ENCODE measurements at regions not wholly inside any gene's neighbourhood (a gene's known extent, or its start where the extent isn't known, plus 50 kb on each side); places are given as distances from the start of the nearest gene placed in this dataset.

DNA sequence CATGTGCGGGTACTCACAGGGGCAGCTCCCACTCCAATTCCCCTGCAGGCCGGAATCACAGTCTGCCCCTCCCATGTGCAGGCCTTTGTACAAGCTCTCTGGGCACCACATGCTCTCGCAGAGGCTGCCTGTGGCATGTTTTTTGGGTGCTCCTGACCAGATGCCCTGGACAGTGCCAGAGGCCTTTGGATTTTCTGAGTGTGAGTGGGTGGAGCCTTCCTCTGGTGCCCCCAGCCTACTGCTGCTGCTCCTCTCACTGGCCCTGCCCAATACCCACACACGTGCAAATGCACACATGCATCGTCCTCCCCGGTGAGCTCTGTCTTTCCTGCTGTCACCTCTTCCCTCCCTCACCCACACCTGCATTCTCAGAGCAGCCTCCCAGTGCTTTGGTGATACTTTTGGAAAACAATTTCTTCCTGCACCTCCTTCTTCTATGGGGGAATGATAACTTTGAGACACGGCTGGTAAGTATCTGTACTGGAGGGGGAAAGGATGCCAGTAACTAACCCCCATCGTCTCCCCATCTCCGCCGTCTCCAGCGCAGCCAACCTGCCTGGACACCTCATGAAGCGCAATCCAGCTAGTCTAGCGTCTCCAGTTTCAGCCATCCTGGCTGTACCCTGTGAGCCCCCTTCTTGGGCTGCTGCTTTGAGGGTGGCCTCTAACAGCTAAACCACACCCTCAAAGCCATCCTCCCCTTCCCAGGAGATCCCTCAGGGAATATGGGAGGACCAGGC is 229.4 kb upstream of the TOPAZ1 start:
- ATAC-seq (no peak), DNase-seq (no peak)
- H3K36me3 ChIP-seq: no peaks in the 10 kb centered on the region
- intact Hi-C loops (cut with DNase I): no loop called here
- no peak overlapping the region for H3K4me3 ChIP-seq
- TF ChIP-seq, protein P1, sequence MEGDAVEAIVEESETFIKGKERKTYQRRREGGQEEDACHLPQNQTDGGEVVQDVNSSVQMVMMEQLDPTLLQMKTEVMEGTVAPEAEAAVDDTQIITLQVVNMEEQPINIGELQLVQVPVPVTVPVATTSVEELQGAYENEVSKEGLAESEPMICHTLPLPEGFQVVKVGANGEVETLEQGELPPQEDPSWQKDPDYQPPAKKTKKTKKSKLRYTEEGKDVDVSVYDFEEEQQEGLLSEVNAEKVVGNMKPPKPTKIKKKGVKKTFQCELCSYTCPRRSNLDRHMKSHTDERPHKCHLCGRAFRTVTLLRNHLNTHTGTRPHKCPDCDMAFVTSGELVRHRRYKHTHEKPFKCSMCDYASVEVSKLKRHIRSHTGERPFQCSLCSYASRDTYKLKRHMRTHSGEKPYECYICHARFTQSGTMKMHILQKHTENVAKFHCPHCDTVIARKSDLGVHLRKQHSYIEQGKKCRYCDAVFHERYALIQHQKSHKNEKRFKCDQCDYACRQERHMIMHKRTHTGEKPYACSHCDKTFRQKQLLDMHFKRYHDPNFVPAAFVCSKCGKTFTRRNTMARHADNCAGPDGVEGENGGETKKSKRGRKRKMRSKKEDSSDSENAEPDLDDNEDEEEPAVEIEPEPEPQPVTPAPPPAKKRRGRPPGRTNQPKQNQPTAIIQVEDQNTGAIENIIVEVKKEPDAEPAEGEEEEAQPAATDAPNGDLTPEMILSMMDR (IDR thresholded peaks at IDR 0.05): no peak
- H3K27ac ChIP-seq: no peak overlapping the region
- H3K27me3 ChIP-seq (ENCODE audit: low read depth): peaks cover 12% of the 10 kb centered on the region
- H3K4me1 ChIP-seq: no peaks in the 10 kb centered on the region
- H3K9me3 ChIP-seq: no peaks in the 10 kb centered on the region

DNA sequence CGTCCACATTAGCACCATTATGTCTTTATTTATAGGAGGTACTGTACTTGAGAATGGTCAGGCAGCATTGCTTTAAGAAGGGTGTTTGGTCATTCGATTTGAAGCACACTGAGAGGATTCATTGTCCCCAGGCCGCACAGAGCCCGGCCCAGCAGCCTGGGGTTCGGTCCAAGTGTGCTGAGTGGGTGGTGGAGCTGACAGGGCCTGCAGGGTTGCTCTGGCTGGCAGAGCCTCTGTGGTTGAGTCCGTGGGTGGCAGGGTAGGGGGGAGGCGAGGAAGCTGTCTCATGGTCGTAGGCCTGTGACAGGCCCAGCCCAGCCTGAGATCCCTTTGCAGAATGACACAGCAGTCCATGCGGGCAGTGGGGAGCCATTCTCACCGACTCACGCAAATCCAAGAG is 227.7 kb upstream of the TOPAZ1 start:
- ATAC-seq: no peak

DNA sequence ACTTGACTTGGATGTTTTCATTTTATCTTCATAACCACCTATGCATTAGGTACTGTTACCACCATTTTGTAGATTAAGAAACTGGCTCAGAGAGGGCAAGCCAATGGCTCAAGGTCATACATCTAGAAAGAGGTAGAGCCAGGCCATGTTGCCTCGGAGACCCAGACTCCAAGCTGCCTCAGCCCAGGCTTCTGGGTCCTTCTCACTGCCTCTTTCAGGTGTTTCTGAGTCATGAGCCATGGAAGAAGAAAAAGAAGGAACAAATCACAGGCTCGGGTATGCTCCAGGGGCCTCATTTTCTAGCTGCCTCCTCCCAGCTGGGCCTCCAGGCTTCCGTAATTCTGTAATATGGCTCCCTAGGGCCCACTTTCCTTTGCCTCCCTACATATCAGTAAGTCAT is 226.5 kb upstream of the TOPAZ1 start:
- H3K4me3 ChIP-seq: no peak overlapping the region
- H3K4me1 ChIP-seq: no peaks in the 10 kb centered on the region
- H3K27me3 ChIP-seq (ENCODE audit: low read depth): peaks cover 9% of the 10 kb centered on the region
- H3K36me3 ChIP-seq: no peaks in the 10 kb centered on the region
- no peaks in the 10 kb centered on the region for H3K9me3 ChIP-seq
- DNase-seq: no peak
- TF ChIP-seq, protein P1 (IDR thresholded peaks at IDR 0.05): no peak
- ATAC-seq: no peak
- intact Hi-C loops (cut with DNase I): no loop called here
- no peak overlapping the region for H3K27ac ChIP-seq

More for the DNA sequence above, 227.7 kb upstream of the TOPAZ1 start:
- H3K27ac ChIP-seq: no peak overlapping the region
- TF ChIP-seq, protein P1 (IDR thresholded peaks at IDR 0.05): no peak
- DNase-seq: no peak
- no peaks in the 10 kb centered on the region for H3K4me1 ChIP-seq
- H3K9me3 ChIP-seq: no peaks in the 10 kb centered on the region
- H3K4me3 ChIP-seq: no peak overlapping the region
- intact Hi-C loops (cut with DNase I): no loop called here
- peaks cover 4% of the 10 kb centered on the region for H3K27me3 ChIP-seq (ENCODE audit: low read depth)
- no peaks in the 10 kb centered on the region for H3K36me3 ChIP-seq

DNA sequence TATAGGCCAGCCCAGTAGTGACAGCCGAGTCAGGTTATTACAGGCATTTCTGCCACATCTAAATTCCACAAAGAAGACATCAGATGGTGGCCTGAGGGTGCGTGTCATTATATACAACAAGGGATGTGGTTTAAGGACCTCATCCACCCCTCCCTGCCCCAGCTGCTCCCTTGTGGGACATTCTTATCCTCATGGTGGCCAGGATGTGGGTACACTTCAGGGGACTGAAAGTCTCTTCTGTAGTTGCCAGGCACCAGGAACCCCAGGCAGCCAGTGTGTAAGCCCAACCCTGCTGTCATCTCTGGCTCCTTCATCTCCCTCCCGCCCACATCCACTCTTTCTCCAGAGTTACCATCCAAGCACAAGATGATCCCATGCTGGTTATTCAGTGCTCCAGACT is 224.9 kb upstream of the TOPAZ1 start:
- intact Hi-C loops (cut with DNase I): no loop called here
- ATAC-seq (no peak), DNase-seq (no peak)
- Histone ChIP-seq H3K4me3 (no peak overlapping the region), H3K9me3 (no peaks in the 10 kb centered on the region), H3K36me3 (no peaks in the 10 kb centered on the region), H3K27me3 (ENCODE audit: low read depth) (peaks cover 21% of the 10 kb centered on the region), H3K27ac (no peak overlapping the region), H3K4me1 (peaks cover 3% of the 10 kb centered on the region)
- TF ChIP-seq, protein P1 (IDR thresholded peaks at IDR 0.05): no peak

DNA sequence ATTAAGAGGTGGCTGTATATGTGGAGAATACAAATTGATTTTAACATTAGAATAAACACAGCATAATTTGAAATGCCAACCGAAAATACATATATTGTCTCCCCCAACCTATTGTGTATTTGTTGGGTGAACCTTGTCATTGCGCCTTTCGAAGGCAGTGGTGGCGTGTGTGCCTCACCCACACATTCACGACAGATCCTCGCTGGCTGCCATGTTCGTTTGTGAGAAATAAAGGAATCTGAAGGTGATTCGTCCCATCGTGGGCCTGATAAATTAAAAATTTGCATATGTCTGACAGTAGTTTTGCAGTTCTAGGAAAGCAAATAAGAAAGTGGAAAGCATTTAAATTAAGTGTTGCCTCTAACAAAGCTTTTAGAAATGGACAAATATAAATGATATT is 222.8 kb upstream of the TOPAZ1 start:
- Histone ChIP-seq H3K4me1 (peaks cover 8% of the 10 kb centered on the region), H3K36me3 (no peaks in the 10 kb centered on the region), H3K4me3 (no peak overlapping the region), H3K27ac (no peak overlapping the region), H3K27me3 (ENCODE audit: low read depth) (peaks cover 34% of the 10 kb centered on the region), H3K9me3 (no peaks in the 10 kb centered on the region)
- no peak for DNase-seq
- TF ChIP-seq, protein P1 (IDR thresholded peaks at IDR 0.05): no peak
- no peak for ATAC-seq
- intact Hi-C loops (cut with DNase I): no loop called here

Measured in lower lobe of right lung (tissue), 2 donors.